KOPT-K1 (cell line): ENCODE measurements at regions not wholly inside any gene's neighbourhood (a gene's known extent, or its start where the extent isn't known, plus 50 kb on each side); places are given as distances from the start of the nearest gene placed in this dataset.
A peak's percentile ranks its signal among the peaks of the same experiment; 100 is the strongest.
"Not testable (repeated sequence)": the region's sequence is repeated elsewhere in the genome, so short reads cannot be mapped to it uniquely, and the experiment has no call there.

Experiments used
- H3K27ac ChIP-seq: fragments of 200-600 bp; sonication (generic); 2 replicates; pipeline ENCODE4 v1.5.1; 2016; ENCODE audit warnings: antibody characterized with exemption, mild to moderate bottlenecking, low read depth, low read length; ENCODE audit not compliant: poor library complexity, severe bottlenecking
- H3K36me3 ChIP-seq: fragments of 200-600 bp; sonication (generic); 2 replicates; pipeline ENCODE4 v1.5.1; 2017; ENCODE audit warnings: antibody characterized with exemption, mild to moderate bottlenecking, low read length, moderate library complexity; ENCODE audit not compliant: insufficient read depth
- H3K9me3 ChIP-seq: fragments of 200-600 bp; sonication (generic); 2 replicates; pipeline ENCODE4 v1.5.1; 2017; ENCODE audit warnings: antibody characterized with exemption, low read length, mild to moderate bottlenecking; ENCODE audit not compliant: insufficient read depth, poor library complexity, severe bottlenecking

DNA sequence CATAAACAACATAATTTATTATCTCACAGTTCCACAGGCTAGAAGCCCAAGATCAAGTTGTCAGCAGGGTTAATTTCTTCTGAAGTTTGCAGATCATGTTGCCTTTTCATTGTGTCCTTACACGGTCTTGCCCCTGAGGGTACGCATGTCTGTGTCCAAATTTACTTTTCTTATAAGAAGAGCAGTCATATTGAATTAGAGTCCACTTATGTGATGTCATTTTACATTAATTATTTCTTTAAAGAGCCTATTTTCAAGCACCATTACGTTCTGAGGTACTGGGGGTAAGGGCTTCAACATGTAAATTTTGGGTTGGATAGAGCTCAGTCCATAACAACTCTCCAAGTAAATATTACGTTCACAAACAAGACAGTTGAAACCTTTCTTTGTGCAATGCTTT is 236.6 kb upstream of the OR4E1 start:
- Histone ChIP-seq H3K9me3 (no peaks in the 10 kb centered on the region), H3K36me3 (no peaks in the 10 kb centered on the region), H3K27ac (no peak overlapping the region)

DNA sequence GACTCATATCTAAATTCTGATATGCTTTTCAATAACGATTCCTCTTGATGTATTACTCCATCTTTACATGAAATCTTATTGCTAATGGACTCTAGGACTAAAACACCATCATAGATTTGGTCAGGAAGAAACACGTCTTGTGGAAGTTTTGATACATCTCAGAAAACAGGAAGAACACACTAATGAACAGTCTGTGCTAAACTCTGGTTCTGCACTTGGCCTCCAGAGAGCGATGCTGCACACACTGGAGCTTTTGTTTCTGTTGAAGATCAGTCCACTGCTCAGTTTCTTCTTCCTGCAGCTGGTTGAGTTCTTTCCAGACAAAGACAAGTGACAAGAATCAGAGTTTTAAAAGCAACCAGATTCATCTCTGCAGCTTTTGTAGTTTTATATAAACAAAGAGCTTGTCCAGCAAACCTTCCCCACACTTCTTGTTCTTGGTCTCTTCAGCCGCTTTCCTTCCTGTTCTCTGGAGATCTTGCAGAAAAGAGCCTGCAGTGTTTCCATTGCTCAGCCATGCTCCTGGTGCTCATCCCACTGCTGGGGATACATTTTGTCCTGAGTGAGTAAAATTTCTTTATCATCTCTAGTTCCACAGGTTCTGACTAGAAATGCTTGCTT is 229.1 kb upstream of the OR4E1 start:
- Histone ChIP-seq H3K27ac (no peak overlapping the region), H3K36me3 (no peaks in the 10 kb centered on the region), H3K9me3 (peaks cover 10% of the 10 kb centered on the region)

DNA sequence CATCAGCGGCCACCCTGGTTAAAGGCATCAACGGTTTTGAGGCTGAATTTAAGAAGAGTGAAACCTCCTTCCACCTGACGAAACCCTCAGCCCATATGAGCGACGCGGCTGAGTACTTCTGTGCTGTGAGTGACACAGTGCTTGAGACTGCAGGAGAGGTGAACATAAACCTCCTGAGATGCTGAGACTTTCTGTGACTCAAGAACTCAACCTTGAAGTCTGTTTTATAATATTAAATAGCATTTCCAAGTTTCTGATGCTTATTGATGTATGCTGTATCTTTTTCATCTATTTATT is 221.2 kb upstream of the OR4E1 start:
- H3K27ac ChIP-seq: peak overlapping the region; percentile 27
- H3K9me3 ChIP-seq, H3K36me3 ChIP-seq: not testable (repeated sequence)

- H3K9me3 ChIP-seq: no peaks in the 10 kb centered on the region
- H3K36me3 ChIP-seq: no peaks in the 10 kb centered on the region
- H3K27ac ChIP-seq: peak overlapping the region; percentile 27
Observed at GRCh38 chr14:21894003-21894897, 220.6 kb upstream of the OR4E1 start.

DNA sequence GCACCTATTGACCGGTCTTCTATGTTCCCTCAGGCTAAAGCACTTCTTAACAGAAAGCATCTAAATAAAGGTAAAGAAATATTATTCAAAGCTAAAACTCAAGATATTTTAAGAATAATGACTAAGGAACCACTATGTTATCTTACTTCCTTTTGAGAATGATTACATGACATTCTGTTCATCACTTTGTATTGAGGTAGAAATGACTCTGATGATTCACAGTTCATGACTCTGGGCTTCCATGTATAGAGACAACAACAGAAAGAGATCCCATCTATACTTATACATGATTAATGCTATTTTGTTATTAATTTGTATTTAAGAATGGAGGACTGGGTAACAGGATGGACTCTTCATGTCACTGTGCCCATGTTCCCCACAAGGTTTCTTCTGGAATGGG is 218.3 kb upstream of the OR4E1 start:
- no peak overlapping the region for H3K27ac ChIP-seq
- no peaks in the 10 kb centered on the region for H3K9me3 ChIP-seq
- no peaks in the 10 kb centered on the region for H3K36me3 ChIP-seq

DNA sequence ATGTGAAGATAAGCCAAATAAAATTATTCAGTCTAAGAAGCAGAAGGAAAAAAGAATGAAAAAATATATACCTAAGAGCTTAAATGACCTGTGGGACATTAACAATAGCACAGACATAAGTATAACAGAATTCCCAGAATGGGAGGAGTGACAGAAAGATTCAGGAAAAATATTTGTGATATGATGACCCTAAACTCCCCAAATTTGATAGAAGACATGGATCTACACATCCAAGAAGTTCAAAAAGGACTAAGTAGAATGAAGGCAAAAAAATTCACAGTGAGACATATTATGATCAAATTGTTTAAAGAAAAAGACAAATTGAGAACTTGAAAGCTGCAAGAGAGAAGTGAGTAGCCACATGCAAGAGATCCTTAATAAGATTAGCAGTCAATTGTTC is 211.4 kb upstream of the OR4E1 start:
- Histone ChIP-seq H3K36me3 (no peaks in the 10 kb centered on the region), H3K9me3 (peaks cover 5% of the 10 kb centered on the region)

DNA sequence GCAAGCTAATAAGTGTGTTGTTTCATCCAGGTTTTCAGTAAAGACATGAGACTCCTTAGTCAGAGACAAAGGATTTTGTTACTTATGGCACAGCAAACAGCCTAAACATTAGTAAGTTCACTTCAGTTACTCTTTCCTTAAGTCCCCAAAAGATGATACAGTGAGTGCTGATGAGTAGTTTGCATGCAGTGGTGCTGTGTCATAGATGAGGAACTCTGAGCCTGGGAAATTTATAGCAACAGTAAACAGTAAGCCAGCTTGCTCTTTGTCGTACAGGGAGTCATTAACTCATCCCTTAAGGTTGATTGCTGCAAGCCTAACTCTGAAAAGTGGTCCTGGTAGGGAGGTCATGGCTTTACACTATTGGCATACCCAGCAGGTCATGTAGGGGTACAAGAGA is 208.6 kb upstream of the OR4E1 start:
- Histone ChIP-seq H3K27ac (no peak overlapping the region), H3K36me3 (no peaks in the 10 kb centered on the region), H3K9me3 (peaks cover 5% of the 10 kb centered on the region)

More for the DNA sequence above, 211.4 kb upstream of the OR4E1 start:
- H3K27ac ChIP-seq: no peak overlapping the region

GRCh38 chr14:21880918-21881317 is 207.3 kb upstream of the OR4E1 start:
- H3K36me3 ChIP-seq: no peaks in the 10 kb centered on the region

GRCh38 chr14:21875791-21876190 is 202.2 kb upstream of the OR4E1 start:
- no peaks in the 10 kb centered on the region for H3K36me3 ChIP-seq
- H3K27ac ChIP-seq: no peak overlapping the region
- H3K9me3 ChIP-seq: no peaks in the 10 kb centered on the region

More at GRCh38 chr14:21880918-21881317, 207.3 kb upstream of the OR4E1 start:
- Histone ChIP-seq H3K27ac (no peak overlapping the region), H3K9me3 (peaks cover 5% of the 10 kb centered on the region)

DNA sequence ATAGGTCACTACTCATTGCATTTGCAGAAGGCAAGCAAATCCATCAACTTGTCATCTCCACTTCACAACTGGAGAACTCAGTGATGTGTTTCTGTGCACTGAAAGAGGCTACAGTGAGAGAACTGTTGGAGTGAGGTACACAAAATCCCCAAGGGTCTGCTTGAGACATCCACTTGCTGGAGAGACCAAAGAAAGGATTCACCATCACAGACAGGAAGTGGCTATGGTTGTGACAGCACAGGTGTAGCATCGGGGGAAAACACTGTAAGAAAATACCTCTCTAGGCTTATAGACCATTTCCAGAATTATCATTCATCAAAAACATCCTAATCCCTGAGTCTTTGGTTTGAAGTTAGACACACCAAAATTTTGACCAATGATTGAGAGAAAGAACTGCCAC is 201.3 kb upstream of the OR4E1 start:
- Histone ChIP-seq H3K36me3 (no peaks in the 10 kb centered on the region), H3K27ac (no peak overlapping the region), H3K9me3 (no peaks in the 10 kb centered on the region)

GRCh38 chr14:21874167-21874566 is 200.5 kb upstream of the OR4E1 start:
- H3K36me3 ChIP-seq: no peaks in the 10 kb centered on the region
- no peaks in the 10 kb centered on the region for H3K9me3 ChIP-seq
- no peak overlapping the region for H3K27ac ChIP-seq

DNA sequence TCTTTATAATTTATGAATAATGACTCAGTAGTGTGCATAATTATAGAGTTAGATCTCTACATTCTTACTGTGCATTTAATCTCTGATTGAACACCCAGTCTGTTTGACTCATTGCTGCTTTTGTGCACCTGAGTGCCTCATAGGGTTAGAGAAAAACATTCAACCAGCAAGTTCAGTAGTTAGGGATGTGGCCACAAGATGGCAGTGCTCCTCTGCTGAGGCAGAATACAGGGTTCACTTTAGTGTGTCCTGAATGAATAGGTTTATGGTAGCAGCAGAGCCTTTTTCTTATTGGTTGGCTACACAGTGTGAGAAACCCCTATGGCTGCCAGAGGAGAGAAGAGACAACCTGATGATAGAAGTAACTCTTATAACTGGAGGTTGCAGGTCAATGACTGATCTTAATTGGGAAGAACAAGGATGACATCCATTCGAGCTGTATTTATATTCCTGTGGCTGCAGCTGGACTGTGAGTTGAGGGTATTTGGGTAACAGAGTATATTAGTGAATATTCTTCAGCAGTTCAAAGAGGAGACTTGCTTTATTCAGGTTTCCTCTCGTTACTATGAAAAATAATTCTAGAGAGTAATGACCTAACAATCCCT is 194.9 kb upstream of the OR4E1 start:
- Histone ChIP-seq H3K9me3 (no peaks in the 10 kb centered on the region), H3K27ac (no peak overlapping the region), H3K36me3 (no peaks in the 10 kb centered on the region)

DNA sequence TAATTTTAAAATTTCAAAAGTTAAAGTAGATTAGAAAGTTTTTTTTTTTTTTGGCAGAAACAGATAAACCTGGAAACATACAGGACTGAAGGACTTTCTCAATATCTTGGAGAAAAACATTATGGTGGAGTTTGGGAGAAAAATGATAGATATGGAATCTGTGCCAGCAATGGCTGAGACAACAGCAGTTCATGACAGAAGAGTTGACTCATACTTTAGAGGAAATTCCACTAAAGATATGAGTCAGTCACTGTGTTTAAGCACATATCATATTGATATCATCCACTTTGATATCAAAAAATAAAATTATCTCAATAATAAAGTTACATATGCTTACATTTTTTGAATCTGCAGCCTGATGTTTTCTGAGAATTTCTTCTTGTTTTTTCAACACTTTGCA is 193.9 kb upstream of the OR4E1 start:
- Histone ChIP-seq H3K9me3 (no peaks in the 10 kb centered on the region), H3K36me3 (no peaks in the 10 kb centered on the region), H3K27ac (no peak overlapping the region)

DNA sequence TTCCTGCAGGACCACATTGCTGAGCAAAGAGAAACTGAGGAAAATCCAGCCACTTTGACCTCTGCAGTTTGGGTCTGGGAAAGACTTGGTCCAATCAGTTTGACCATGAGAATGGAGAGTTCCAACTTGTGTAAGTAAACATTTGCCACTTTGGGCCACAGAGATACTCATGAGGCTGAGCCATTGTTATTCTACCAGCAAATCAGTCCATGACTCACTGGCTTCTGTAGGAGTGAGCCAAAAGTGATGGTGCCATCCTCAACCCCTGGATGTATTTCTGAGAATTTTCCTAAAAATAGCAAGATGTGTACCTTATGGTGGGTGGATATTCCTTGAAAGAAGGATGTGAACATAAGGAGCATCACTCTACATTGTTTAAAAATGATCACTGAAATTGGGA is 192.9 kb upstream of the OR4E1 start:
- H3K27ac ChIP-seq: no peak overlapping the region

GRCh38 chr14:21863289-21863688 is 189.7 kb upstream of the OR4E1 start:
- Histone ChIP-seq H3K27ac (no peak overlapping the region), H3K9me3 (no peaks in the 10 kb centered on the region), H3K36me3 (no peaks in the 10 kb centered on the region)

More for the DNA sequence above, 192.9 kb upstream of the OR4E1 start:
- H3K9me3 ChIP-seq: no peaks in the 10 kb centered on the region
- H3K36me3 ChIP-seq: no peaks in the 10 kb centered on the region
